OCI-LY1 (cell line): ENCODE measurements at regions not wholly inside any gene's neighbourhood (a gene's known extent, or its start where the extent isn't known, plus 50 kb on each side); places are given as distances from the start of the nearest gene placed in this dataset.

ENCODE experiments used
- CTCF ChIP-seq: fragments of 200-600 bp; sonication (generic), shearing (Covaris generic); IDR thresholded peaks from 2 replicates; pipeline ENCODE4 v1.5.1; 2017; ENCODE audit warnings: mild to moderate bottlenecking, antibody characterized with exemption, low read length, moderate library complexity, mixed read lengths
- EZH2 ChIP-seq: fragments of 200-600 bp; sonication (generic), shearing (Covaris generic); IDR thresholded peaks from 2 replicates; pipeline ENCODE4 v1.8.0; 2017; ENCODE audit warnings: borderline replicate concordance, mixed run types, mild to moderate bottlenecking, antibody characterized with exemption, low read length, moderate library complexity, mixed read lengths

- no peak for TF ChIP-seq CTCF
- TF ChIP-seq EZH2: no peak
Measured at GRCh38 chr5:10914741-10915480, 153.9 kb upstream of the DAP start.
